Endodermal cell (in vitro differentiated cells): ENCODE measurements at regions not wholly inside any gene's neighbourhood (a gene's known extent, or its start where the extent isn't known, plus 50 kb on each side); places are given as distances from the start of the nearest gene placed in this dataset.

Experiments
- DNase-seq: peaks from one replicate; pipeline ENCODE4 v3.0.0-alpha.2; 2017
- H3K27ac ChIP-seq: 2 replicates; pipeline ENCODE4 v1.5.1; 2013; ENCODE audit warnings: mild to moderate bottlenecking, low read depth, low read length, moderate library complexity
- H3K27me3 ChIP-seq: 2 replicates; pipeline ENCODE4 v1.6.1; 2013; ENCODE audit warnings: mild to moderate bottlenecking, low read length, moderate library complexity; ENCODE audit not compliant: insufficient read depth, control insufficient read depth, poor library complexity, severe bottlenecking
- H3K36me3 ChIP-seq: 2 replicates; pipeline ENCODE4 v1.7.0; 2013; ENCODE audit warnings: mild to moderate bottlenecking, low read length, moderate library complexity; ENCODE audit not compliant: control insufficient read depth, insufficient read depth
- H3K4me1 ChIP-seq: one replicate; pipeline ENCODE4 v1.7.0; 2013; ENCODE audit warnings: low read length; ENCODE audit not compliant: control insufficient read depth, insufficient read depth
- H3K4me3 ChIP-seq: 2 replicates; pipeline ENCODE4 v1.5.1; 2013; ENCODE audit warnings: mild to moderate bottlenecking, low read length, moderate library complexity
- H3K9ac ChIP-seq: 2 replicates; pipeline ENCODE4 v1.6.1; 2013; ENCODE audit warnings: mild to moderate bottlenecking, low read length, moderate library complexity; ENCODE audit not compliant: poor library complexity, severe bottlenecking; ENCODE audit errors: extremely low read depth
- H3K9me3 ChIP-seq: 2 replicates; pipeline ENCODE4 v1.6.1; 2013; ENCODE audit warnings: mild to moderate bottlenecking, low read length, moderate library complexity; ENCODE audit not compliant: control insufficient read depth
- H3K27ac Mint-ChIP-seq: 2 replicates; pipeline ENCODE4 v1.8.0; 2020; ENCODE audit warnings: mixed read lengths
- H3K27me3 Mint-ChIP-seq: 2 replicates; pipeline ENCODE4 v1.8.0; 2021; ENCODE audit warnings: mild to moderate bottlenecking, mixed read lengths; ENCODE audit not compliant: insufficient read depth
- H3K36me3 Mint-ChIP-seq: 2 replicates; pipeline ENCODE4 v1.8.0; 2020; ENCODE audit warnings: low read depth, mixed read lengths
- H3K4me1 Mint-ChIP-seq: 2 replicates; pipeline ENCODE4 v1.8.0; 2020; ENCODE audit warnings: mixed read lengths
- H3K4me3 Mint-ChIP-seq: 2 replicates; pipeline ENCODE4 v1.8.0; 2020; ENCODE audit warnings: mild to moderate bottlenecking, moderate library complexity, mixed read lengths
- H3K9me3 Mint-ChIP-seq: 2 replicates; pipeline ENCODE4 v1.8.0; 2020; ENCODE audit warnings: mild to moderate bottlenecking, mixed read lengths
- WGBS, 2 experiments: methylation state at CpG; one replicate each; pipeline versions ENCODE4 v1.1.5 to v1.1.7; 2013; ENCODE audit warnings: missing lambda C conversion rate in 2 of 2, mixed read lengths in 1 of 2; ENCODE audit not compliant: insufficient coverage in 1 of 2, insufficient read length in 1 of 2; 5-methylcytosine and 5-hydroxymethylcytosine counted together
- TF ChIP-seq, protein P1 (sequence below): fragments of 200-600 bp; sonication (generic); conservative IDR thresholded peaks from 2 replicates; pipeline ENCODE4 v1.5.0; 2021; ENCODE audit warnings: antibody characterized with exemption, mild to moderate bottlenecking

DNA sequence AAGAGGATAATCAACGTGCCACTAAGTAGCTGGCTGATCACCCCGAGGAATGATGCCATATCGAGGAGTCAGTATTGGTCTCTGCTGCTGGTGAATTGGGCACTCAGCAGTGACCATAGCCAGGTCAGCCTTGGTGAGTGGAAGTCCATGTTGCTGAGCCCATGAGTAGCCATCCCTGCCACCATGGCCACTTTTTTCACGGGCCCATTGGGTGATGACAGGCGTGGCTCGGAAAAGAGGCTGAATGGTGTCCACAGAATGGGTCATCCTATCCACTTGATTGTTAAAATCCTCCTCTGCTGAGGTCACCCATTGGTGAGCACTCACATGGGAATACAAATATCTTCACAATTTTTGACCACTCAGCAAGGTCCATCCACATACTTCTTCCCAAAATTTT is 114.4 kb downstream of the UBE2NL start:
- no peak overlapping the region for H3K27ac Mint-ChIP-seq
- TF ChIP-seq, protein P1, sequence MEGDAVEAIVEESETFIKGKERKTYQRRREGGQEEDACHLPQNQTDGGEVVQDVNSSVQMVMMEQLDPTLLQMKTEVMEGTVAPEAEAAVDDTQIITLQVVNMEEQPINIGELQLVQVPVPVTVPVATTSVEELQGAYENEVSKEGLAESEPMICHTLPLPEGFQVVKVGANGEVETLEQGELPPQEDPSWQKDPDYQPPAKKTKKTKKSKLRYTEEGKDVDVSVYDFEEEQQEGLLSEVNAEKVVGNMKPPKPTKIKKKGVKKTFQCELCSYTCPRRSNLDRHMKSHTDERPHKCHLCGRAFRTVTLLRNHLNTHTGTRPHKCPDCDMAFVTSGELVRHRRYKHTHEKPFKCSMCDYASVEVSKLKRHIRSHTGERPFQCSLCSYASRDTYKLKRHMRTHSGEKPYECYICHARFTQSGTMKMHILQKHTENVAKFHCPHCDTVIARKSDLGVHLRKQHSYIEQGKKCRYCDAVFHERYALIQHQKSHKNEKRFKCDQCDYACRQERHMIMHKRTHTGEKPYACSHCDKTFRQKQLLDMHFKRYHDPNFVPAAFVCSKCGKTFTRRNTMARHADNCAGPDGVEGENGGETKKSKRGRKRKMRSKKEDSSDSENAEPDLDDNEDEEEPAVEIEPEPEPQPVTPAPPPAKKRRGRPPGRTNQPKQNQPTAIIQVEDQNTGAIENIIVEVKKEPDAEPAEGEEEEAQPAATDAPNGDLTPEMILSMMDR, result no peak
- H3K9ac ChIP-seq, result no peak overlapping the region
- H3K9me3 ChIP-seq, result peaks cover 11% of the 10 kb centered on the region
- H3K4me3 ChIP-seq, result no peak overlapping the region
- no peaks in the 10 kb centered on the region for H3K36me3 Mint-ChIP-seq
- no peaks in the 10 kb centered on the region for H3K27me3 Mint-ChIP-seq
- H3K27ac ChIP-seq, result no peak overlapping the region
- no peaks in the 10 kb centered on the region for H3K4me1 ChIP-seq
- H3K27me3 ChIP-seq, result no peaks in the 10 kb centered on the region
- H3K9me3 Mint-ChIP-seq, result peaks cover 64% of the 10 kb centered on the region
- no peak for DNase-seq
- H3K4me1 Mint-ChIP-seq, result no peaks in the 10 kb centered on the region
- no peaks in the 10 kb centered on the region for H3K36me3 ChIP-seq
- no peak overlapping the region for H3K4me3 Mint-ChIP-seq
- WGBS, 2 experiments, result 87% methylated on average over 6 of the region's 6 CpGs; no CpG with 5 or more reads in 1 of the 2 experiments

DNA sequence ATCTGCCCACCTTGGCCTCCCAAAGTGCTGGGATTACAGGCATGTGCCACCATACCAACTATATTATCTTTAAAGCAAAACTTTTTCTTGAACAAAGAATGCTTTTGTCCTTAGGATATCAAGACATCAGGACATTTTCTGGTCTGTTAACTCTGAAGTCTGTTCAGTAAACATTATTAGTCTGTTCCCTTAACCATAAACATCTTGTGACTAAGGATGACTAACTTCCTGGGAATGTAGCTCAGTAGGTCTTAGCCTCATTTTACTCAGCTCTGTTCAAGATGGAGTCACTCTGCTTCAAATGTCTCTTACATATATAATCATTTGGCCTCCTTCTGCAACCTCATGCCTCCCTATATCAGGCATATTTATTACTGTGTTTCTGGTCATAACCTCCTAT is 122.9 kb downstream of the UBE2NL start:
- no peak overlapping the region for H3K4me3 ChIP-seq
- Mint-ChIP-seq H3K4me3 (no peak overlapping the region), H3K27ac (no peak overlapping the region), H3K36me3 (no peaks in the 10 kb centered on the region), H3K27me3 (no peaks in the 10 kb centered on the region), H3K9me3 (peaks cover 62% of the 10 kb centered on the region), H3K4me1 (no peaks in the 10 kb centered on the region)
- H3K36me3 ChIP-seq, result no peaks in the 10 kb centered on the region
- TF ChIP-seq, protein P1, result no peak
- no peaks in the 10 kb centered on the region for H3K4me1 ChIP-seq
- no peaks in the 10 kb centered on the region for H3K27me3 ChIP-seq
- no peak for DNase-seq
- peaks cover 12% of the 10 kb centered on the region for H3K9me3 ChIP-seq
- H3K27ac ChIP-seq, result no peak overlapping the region
- H3K9ac ChIP-seq, result no peak overlapping the region

DNA sequence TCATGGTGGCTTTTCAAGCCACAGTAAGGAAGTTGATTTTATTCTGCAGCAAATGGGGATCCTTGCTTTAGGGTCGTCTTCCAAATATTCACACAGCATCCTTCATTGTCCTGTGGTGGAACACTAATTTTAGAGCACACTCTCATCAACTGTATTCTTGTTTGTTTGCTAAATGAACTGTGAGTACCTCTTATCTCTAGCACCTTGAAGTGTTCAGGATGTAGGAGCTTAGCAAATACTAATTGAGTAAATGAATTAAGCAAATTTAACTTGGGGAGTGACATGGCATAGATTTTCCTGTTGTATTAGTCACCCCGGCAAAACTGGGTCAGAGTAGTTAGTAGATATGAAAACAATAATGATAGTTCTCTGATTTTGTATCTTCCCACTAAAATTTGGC is 156.9 kb downstream of the UBE2NL start:
- Mint-ChIP-seq H3K4me1 (no peaks in the 10 kb centered on the region), H3K9me3 (peaks cover 40% of the 10 kb centered on the region)
- TF ChIP-seq, protein P1, result no peak

More for the DNA sequence above, 156.9 kb downstream of the UBE2NL start:
- Mint-ChIP-seq H3K36me3 (no peaks in the 10 kb centered on the region), H3K27me3 (no peaks in the 10 kb centered on the region), H3K4me3 (no peak overlapping the region), H3K27ac (no peak overlapping the region)
- no peak for DNase-seq
- 48% methylated on average over 2 of the region's 2 CpGs; no CpG with 5 or more reads in 1 of the 2 experiments for WGBS, 2 experiments
- no peak overlapping the region for H3K27ac ChIP-seq
- no peaks in the 10 kb centered on the region for H3K27me3 ChIP-seq
- H3K4me1 ChIP-seq, result no peaks in the 10 kb centered on the region
- H3K36me3 ChIP-seq, result no peaks in the 10 kb centered on the region
- no peak overlapping the region for H3K4me3 ChIP-seq
- no peak overlapping the region for H3K9ac ChIP-seq
- peaks cover 23% of the 10 kb centered on the region for H3K9me3 ChIP-seq
